Stomach (tissue), 8 donors: ENCODE measurements at regions not wholly inside any gene's neighbourhood (a gene's known extent, or its start where the extent isn't known, plus 50 kb on each side); places are given as distances from the start of the nearest gene placed in this dataset.
A peak's percentile ranks its signal among the peaks of the same experiment; 100 is the strongest.

Experiments used
- DNase-seq, 2 donors: peaks; one replicate each; pipeline versions ENCODE4 v3.0.0 to v3.0.0-alpha.2; 2013 to 2019
- H3K27ac ChIP-seq, 5 donors: fragments of 200-600 bp in 4 of 5; sonication (generic) in 4 of 5; one replicate each; pipeline ENCODE4 v1.5.1; 2013 to 2019; ENCODE audit warnings: mild to moderate bottlenecking in 1 of 5, moderate library complexity in 1 of 5
- H3K27me3 ChIP-seq, 3 donors: fragments of 200-600 bp; sonication (generic); one replicate each; pipeline ENCODE4 v1.5.1; 2017 to 2019; ENCODE audit warnings: mixed run types in 1 of 3
- H3K36me3 ChIP-seq, 4 donors: fragments of 200-600 bp; sonication (generic); 1 replicate in 3 of 4; 2 replicates in 1 of 4; pipeline ENCODE4 v1.5.1; 2016 to 2019
- H3K4me1 ChIP-seq, 4 donors: fragments of 200-600 bp; sonication (generic); one replicate each; pipeline ENCODE4 v1.5.1; 2016 to 2019
- H3K4me3 ChIP-seq, 4 donors: fragments of 200-600 bp; sonication (generic) in 3 of 4; one replicate each; pipeline ENCODE4 v1.5.1; 2016 to 2019; ENCODE audit warnings: mild to moderate bottlenecking in 1 of 4
- H3K9me3 ChIP-seq, 4 donors: fragments of 200-600 bp; sonication (generic); one replicate each; pipeline ENCODE4 v1.5.1; 2016 to 2019
- EP300 ChIP-seq: sonication (generic); formaldehyde crosslinking; IDR thresholded peaks from one replicate; pipeline ENCODE4 v1.6.1; 2017; ENCODE audit warnings: antibody characterized with exemption
- POLR2A ChIP-seq, 4 donors: fragments of 450-650 bp; IDR thresholded peaks; one replicate each; pipeline ENCODE4 v1.6.1; 2016; ENCODE audit warnings: antibody characterized with exemption in 4 of 4, control low read depth in 2 of 4, mild to moderate bottlenecking in 1 of 4, moderate library complexity in 1 of 4
- POLR2AphosphoS5 ChIP-seq, 3 donors: sonication (generic); formaldehyde crosslinking; IDR thresholded peaks; one replicate each; pipeline ENCODE4 v1.6.1; 2016; ENCODE audit warnings: antibody characterized with exemption in 3 of 3
- WGBS, 5 donors: extraction: QIAGEN DNeasy Blood & Tissue Kit in 3 of 5; methylation state at CpG; one replicate each; pipeline versions ENCODE4 v1.1.5 to v1.1.7; 2013 to 2018; 5-methylcytosine and 5-hydroxymethylcytosine counted together
- intact Hi-C: fragments of 100-400 bp; cut with DNase I; formaldehyde crosslinking; loops from one replicate; pipeline ENCODE4 v1.15.1; 2023; ENCODE audit warnings: low total_unique reads
- TF ChIP-seq, protein P1 (sequence below), 7 experiments: fragments of 450-650 bp in 4 of 7; fragments of 200-600 bp in 3 of 7; sonication (generic) in 3 of 7; IDR thresholded peaks; one replicate each; pipeline ENCODE4 v1.5.1; 2016 to 2019; ENCODE audit warnings: antibody characterized with exemption in 7 of 7, control low read depth in 2 of 7, mild to moderate bottlenecking in 1 of 7
- donor health status: healthy with polysubstance abuse.
- donor health status: Bipolar disorder and iron deficiency.
- donor health status: healthy.

DNA sequence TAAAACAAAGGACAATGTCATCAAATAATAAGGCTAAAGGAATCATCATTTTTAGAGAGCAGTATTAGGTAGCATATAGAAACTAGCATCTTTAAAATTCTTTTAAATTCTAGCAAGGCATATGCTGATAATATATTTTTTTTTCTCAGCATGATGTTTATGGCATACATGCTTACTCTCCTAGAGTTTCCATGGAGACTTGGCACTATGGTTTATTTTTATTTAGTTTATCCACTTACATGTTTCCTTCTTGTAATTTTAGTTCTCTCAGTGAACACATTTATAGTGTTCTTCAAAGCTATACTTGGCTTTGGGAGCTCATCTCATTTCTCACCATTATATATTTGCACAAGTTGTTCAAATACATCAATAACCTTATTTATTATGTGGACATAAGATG, 413.8 kb upstream of the LINC00305 start:
- TF ChIP-seq, protein P1, sequence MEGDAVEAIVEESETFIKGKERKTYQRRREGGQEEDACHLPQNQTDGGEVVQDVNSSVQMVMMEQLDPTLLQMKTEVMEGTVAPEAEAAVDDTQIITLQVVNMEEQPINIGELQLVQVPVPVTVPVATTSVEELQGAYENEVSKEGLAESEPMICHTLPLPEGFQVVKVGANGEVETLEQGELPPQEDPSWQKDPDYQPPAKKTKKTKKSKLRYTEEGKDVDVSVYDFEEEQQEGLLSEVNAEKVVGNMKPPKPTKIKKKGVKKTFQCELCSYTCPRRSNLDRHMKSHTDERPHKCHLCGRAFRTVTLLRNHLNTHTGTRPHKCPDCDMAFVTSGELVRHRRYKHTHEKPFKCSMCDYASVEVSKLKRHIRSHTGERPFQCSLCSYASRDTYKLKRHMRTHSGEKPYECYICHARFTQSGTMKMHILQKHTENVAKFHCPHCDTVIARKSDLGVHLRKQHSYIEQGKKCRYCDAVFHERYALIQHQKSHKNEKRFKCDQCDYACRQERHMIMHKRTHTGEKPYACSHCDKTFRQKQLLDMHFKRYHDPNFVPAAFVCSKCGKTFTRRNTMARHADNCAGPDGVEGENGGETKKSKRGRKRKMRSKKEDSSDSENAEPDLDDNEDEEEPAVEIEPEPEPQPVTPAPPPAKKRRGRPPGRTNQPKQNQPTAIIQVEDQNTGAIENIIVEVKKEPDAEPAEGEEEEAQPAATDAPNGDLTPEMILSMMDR (IDR thresholded peaks at IDR 0.05): no peak
- TF ChIP-seq POLR2A (IDR thresholded peaks at IDR 0.05): no peak
- no peak for TF ChIP-seq EP300
- TF ChIP-seq POLR2AphosphoS5 (IDR thresholded peaks at IDR 0.05): no peak
- Histone ChIP-seq H3K9me3 (no peaks in the 10 kb centered on the region), H3K4me3 (no peak overlapping the region), H3K36me3 (no peaks in the 10 kb centered on the region), H3K27ac (no peak overlapping the region), H3K4me1 (no peaks in the 10 kb centered on the region), H3K27me3 (no peaks in the 10 kb centered on the region)
- intact Hi-C loops: no loop called here
- DNase-seq: no peak

DNA sequence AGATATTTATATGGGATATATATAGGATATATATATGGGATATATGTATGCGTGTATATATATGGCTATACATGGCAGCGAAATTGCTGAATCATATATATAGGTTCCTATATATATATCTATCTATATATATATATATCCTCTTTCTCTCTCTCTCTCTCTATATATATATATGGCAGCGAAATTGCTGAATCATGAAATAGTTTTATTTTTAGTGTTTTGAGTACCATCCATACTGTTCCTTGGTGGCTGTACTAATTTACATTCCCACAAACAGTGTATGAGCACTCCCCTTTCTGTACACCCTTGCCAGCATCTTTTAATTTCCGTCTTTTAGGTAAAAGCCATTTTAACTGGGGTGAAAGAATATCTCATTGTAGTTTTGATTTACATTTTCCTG, 397.6 kb upstream of the LINC00305 start:
- Histone ChIP-seq H3K9me3 (no peaks in the 10 kb centered on the region), H3K4me1 (no peaks in the 10 kb centered on the region), H3K27me3 (no peaks in the 10 kb centered on the region), H3K27ac (no peak overlapping the region), H3K4me3 (no peak overlapping the region), H3K36me3 (no peaks in the 10 kb centered on the region)
- intact Hi-C loops: no loop called here
- 72 to 90% (median 73%) methylated on average over 4 of the region's 4 CpGs for WGBS, 5 donors
- TF ChIP-seq EP300 (no peak), POLR2AphosphoS5 (IDR thresholded peaks at IDR 0.05) (no peak), POLR2A (IDR thresholded peaks at IDR 0.05) (no peak)
- DNase-seq: no peak

DNA sequence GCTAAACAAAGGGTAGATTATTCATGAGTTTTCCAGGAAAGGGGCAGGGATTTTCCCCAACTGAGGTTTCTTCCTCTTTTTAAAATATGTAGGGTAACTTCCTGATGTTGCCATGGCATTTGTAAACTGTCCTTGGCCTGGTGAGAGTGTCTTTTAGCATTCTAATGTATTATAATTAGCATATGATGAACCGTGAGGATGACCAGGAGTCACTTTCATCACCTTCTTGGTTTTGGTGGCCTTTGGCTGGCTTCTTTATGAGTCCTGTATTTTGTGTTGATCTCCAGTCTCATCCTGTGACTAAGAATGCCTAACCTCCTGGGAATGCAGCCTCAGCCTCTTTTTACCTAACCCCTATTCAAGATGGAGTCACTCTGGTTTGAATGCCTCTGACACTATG, 391.0 kb upstream of the LINC00305 start:
- 61 to 76% (median 67%) methylated on average over 1 of the region's 1 CpG for WGBS, 5 donors
- no peaks in the 10 kb centered on the region for H3K36me3 ChIP-seq
- intact Hi-C loops: no loop called here

DNA sequence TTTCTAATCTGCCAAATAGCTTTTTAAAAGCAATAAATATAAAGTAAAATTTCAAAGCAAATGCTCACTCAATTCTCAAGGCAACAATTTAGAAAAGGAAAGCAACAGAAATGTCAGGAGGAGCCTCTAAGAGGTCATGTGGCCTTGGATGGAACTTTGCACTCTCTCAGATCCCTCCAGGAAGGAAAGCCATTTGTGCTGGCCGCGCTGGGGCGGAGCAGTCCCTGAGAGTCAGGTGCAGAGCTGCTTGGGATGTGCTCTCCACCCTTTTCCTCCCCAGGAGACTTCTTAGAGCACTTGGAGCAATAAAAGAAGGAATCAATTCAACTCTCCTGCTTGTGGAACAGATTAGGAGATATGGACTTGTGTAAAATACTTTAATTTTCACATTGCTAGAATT, 379.8 kb upstream of the LINC00305 start:
- TF ChIP-seq EP300 (no peak), POLR2AphosphoS5 (IDR thresholded peaks at IDR 0.05) (no peak), POLR2A (IDR thresholded peaks at IDR 0.05) (no peak)
- TF ChIP-seq, protein P1 (IDR thresholded peaks at IDR 0.05): no peak
- no peak overlapping the region for H3K27ac ChIP-seq
- WGBS, 5 donors: 67 to 90% (median 77%) methylated on average over 3 of the region's 3 CpGs
- no peaks in the 10 kb centered on the region for H3K36me3 ChIP-seq
- peaks cover 0 to 11% (median 3%) of the 10 kb centered on the region in 4 donors for H3K9me3 ChIP-seq
- H3K4me3 ChIP-seq: no peak overlapping the region
- no peaks in the 10 kb centered on the region for H3K27me3 ChIP-seq
- DNase-seq: peak in 1 of 2 donors; percentile 11
- no peaks in the 10 kb centered on the region for H3K4me1 ChIP-seq
- intact Hi-C loops: no loop called here

More for the DNA sequence above, 391.0 kb upstream of the LINC00305 start:
- no peaks in the 10 kb centered on the region for H3K4me1 ChIP-seq
- no peak overlapping the region for H3K4me3 ChIP-seq
- H3K27ac ChIP-seq: no peak overlapping the region
- H3K9me3 ChIP-seq: no peaks in the 10 kb centered on the region
- no peaks in the 10 kb centered on the region for H3K27me3 ChIP-seq
- TF ChIP-seq POLR2A (IDR thresholded peaks at IDR 0.05) (no peak), POLR2AphosphoS5 (IDR thresholded peaks at IDR 0.05) (no peak), EP300 (no peak)
- TF ChIP-seq, protein P1 (IDR thresholded peaks at IDR 0.05): no peak
- DNase-seq: no peak

DNA sequence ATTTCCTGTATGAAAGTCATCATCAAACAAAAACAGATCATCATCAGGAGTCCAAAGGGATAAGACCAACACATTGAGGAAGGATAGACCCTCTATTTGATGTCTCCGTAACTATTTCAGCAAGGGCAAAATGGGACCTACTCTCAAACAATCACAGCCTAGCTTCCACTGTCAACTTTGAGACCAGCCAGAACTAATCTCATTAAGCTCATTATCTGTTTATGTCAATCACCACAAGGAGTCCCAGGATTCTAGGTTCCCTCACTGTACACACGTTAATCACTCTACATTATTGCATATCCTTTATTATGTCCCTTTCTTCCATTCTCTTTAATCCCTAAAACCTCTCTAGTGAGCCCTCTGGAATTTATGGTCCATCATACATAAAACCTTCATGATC, 370.3 kb upstream of the LINC00305 start:
- intact Hi-C loops: no loop called here
- Histone ChIP-seq H3K9me3 (no peaks in the 10 kb centered on the region), H3K27ac (no peak overlapping the region), H3K27me3 (no peaks in the 10 kb centered on the region), H3K36me3 (no peaks in the 10 kb centered on the region), H3K4me1 (no peaks in the 10 kb centered on the region), H3K4me3 (no peak overlapping the region)
- WGBS, 5 donors: 72 to 80% (median 75%) methylated on average over 2 of the region's 2 CpGs
- TF ChIP-seq POLR2AphosphoS5 (IDR thresholded peaks at IDR 0.05): no peak
- no peak for TF ChIP-seq EP300
- TF ChIP-seq, protein P1 (IDR thresholded peaks at IDR 0.05): no peak
- TF ChIP-seq POLR2A (IDR thresholded peaks at IDR 0.05): no peak
- DNase-seq: no peak
